ENCODE measurements at regions not wholly inside any gene's neighbourhood (a gene's known extent, or its start where the extent isn't known, plus 50 kb on each side); places are given as distances from the start of the nearest gene placed in this dataset.

DNA sequence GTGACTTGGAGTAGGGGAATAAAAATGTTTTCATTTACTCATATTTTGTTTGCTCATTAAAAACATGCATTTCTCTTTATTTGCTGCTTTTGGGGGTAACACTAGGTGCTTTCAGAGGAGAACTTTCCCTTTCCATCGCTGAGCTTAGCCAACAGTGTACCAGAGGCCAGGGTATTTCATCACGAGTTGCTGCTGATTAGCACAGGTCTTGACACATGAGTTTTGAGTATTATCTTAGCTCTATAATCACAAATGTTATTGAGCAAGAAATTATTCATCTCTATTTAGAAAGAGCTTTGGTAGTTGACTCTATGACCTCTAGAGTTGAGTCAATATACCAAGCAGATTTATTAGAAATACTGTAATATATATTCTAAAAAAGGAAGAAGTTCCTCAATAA, 375.9 kb downstream of the NXPH1 start:
- Histone ChIP-seq H3K4me3 (no peak overlapping the region), H3K27me3 (no peaks in the 10 kb centered on the region), H3K36me3 (no peaks in the 10 kb centered on the region), H3K4me1 (no peaks in the 10 kb centered on the region), H3K9me3 (no peaks in the 10 kb centered on the region), H3K27ac (no peak overlapping the region)
- no peak for TF ChIP-seq POLR2A (IDR thresholded peaks at IDR 0.05)
- TF ChIP-seq, protein P1, sequence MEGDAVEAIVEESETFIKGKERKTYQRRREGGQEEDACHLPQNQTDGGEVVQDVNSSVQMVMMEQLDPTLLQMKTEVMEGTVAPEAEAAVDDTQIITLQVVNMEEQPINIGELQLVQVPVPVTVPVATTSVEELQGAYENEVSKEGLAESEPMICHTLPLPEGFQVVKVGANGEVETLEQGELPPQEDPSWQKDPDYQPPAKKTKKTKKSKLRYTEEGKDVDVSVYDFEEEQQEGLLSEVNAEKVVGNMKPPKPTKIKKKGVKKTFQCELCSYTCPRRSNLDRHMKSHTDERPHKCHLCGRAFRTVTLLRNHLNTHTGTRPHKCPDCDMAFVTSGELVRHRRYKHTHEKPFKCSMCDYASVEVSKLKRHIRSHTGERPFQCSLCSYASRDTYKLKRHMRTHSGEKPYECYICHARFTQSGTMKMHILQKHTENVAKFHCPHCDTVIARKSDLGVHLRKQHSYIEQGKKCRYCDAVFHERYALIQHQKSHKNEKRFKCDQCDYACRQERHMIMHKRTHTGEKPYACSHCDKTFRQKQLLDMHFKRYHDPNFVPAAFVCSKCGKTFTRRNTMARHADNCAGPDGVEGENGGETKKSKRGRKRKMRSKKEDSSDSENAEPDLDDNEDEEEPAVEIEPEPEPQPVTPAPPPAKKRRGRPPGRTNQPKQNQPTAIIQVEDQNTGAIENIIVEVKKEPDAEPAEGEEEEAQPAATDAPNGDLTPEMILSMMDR (IDR thresholded peaks at IDR 0.05): no peak
- TF ChIP-seq POLR2AphosphoS5 (IDR thresholded peaks at IDR 0.05): no peak
- DNase-seq (ENCODE audit: low spot score in 2 of 2): no peak
- intact Hi-C loops (cut with DNase I; ENCODE audit: low total_unique reads): no loop called here

DNA sequence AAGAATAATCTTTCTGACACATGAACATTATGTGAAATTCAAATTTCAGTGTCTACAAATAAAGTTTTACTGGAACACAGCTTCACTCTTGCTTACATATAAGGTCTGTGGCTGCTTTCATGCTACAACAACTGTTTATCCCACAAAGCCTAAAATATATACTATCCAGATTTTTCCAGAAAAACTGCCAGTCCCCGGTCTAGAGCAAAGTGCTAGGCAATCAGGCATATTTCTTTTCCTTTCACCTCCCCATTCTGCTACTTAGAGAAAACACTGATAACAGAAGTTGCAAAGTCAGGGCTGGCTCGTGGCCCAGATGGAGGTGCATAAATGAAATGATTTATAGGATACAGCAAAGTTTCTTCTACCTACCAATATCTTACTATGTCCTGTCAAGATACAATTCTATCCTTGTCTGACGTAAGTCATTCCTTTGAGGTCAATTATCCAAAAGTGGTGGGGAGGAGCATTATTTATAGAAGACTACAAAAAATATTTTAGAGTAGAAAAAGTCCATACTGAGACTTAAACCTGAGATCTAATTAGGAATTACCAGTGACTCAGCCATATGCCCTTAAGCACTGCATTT, 384.1 kb downstream of the NXPH1 start:
- no peaks in the 10 kb centered on the region for H3K27me3 ChIP-seq
- H3K36me3 ChIP-seq: no peaks in the 10 kb centered on the region
- no peak for TF ChIP-seq POLR2AphosphoS5 (IDR thresholded peaks at IDR 0.05)
- TF ChIP-seq POLR2A (IDR thresholded peaks at IDR 0.05): no peak
- TF ChIP-seq, protein P1 (IDR thresholded peaks at IDR 0.05): no peak
- no peak overlapping the region for H3K27ac ChIP-seq
- DNase-seq (ENCODE audit: low spot score in 2 of 2): no peak
- H3K4me3 ChIP-seq: no peak overlapping the region
- intact Hi-C loops (cut with DNase I; ENCODE audit: low total_unique reads): no loop called here
- no peaks in the 10 kb centered on the region for H3K4me1 ChIP-seq
- H3K9me3 ChIP-seq: no peaks in the 10 kb centered on the region

DNA sequence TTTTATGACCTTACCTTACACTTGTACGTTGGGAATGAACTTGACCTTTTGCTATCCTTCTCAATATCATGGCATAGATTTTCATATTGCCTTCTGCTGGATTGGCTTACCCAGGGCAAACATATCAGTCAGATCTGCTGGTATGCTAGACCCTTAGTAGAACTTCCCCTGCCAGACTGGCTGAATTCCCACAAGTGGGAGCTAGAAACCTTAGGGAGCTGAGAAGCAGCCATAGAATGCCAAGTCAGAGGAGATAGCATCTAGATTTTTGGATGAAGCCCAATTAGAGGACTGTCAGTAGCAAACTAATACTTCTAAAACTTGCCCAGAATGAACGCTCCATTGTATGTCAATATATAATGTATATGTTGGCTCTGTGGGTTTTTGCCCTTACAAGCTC, 385.0 kb downstream of the NXPH1 start:
- H3K9me3 ChIP-seq: no peaks in the 10 kb centered on the region
- DNase-seq (ENCODE audit: low spot score in 2 of 2): no peak
- no peaks in the 10 kb centered on the region for H3K36me3 ChIP-seq
- no peaks in the 10 kb centered on the region for H3K27me3 ChIP-seq
- no peak overlapping the region for H3K27ac ChIP-seq
- intact Hi-C loops (cut with DNase I; ENCODE audit: low total_unique reads): no loop called here
- TF ChIP-seq POLR2A (IDR thresholded peaks at IDR 0.05) (no peak), POLR2AphosphoS5 (IDR thresholded peaks at IDR 0.05) (no peak)
- TF ChIP-seq, protein P1 (IDR thresholded peaks at IDR 0.05): no peak
- H3K4me3 ChIP-seq: no peak overlapping the region
- no peaks in the 10 kb centered on the region for H3K4me1 ChIP-seq

DNA sequence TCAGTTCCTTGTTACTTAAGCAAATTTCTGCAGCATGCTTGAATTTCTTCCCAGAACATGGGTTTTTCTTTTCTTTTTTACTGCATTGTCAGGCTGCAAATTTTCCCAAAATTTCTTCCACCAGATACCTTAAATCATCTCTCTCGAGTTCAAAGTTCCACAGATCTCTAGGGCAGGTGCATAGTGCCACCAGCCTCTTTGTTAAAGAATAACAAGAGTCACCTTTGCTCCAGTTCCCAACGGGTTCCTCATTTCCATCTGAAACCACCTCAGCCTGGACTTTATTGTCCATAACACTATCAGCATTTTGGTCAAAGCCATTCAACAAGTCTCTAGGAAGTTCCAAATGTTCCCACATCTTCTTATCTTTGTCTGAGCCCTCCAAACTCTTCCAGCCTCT, 389.2 kb downstream of the NXPH1 start:
- TF ChIP-seq, protein P1 (IDR thresholded peaks at IDR 0.05): no peak
- no peak for TF ChIP-seq POLR2A (IDR thresholded peaks at IDR 0.05)
- TF ChIP-seq POLR2AphosphoS5 (IDR thresholded peaks at IDR 0.05): no peak
- H3K27ac ChIP-seq: no peak overlapping the region
- H3K27me3 ChIP-seq: no peaks in the 10 kb centered on the region
- H3K36me3 ChIP-seq: no peaks in the 10 kb centered on the region
- no peaks in the 10 kb centered on the region for H3K9me3 ChIP-seq
- H3K4me1 ChIP-seq: no peaks in the 10 kb centered on the region
- H3K4me3 ChIP-seq: no peak overlapping the region
- intact Hi-C loops (cut with DNase I; ENCODE audit: low total_unique reads): no loop called here
- no peak for DNase-seq (ENCODE audit: low spot score in 2 of 2)

DNA sequence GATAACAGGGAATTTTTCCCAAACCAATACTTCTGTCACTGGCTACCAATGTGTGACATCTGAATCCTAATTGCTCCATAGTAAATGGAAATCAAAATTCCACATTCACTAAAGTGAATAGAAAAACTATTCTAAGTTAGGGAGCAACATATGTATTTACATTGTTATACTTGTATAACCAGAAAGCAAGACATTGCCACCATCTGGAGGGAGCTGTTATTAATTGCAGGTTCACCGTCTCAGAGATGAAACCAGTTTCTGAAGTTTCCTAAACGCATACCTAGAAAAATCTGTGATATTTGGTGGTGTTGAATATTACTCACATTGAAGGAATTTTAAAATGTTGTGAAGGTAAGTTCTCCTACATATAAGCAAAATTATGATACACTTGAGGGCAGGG, 390.1 kb downstream of the NXPH1 start:
- no peak overlapping the region for H3K4me3 ChIP-seq
- no peak for TF ChIP-seq POLR2A (IDR thresholded peaks at IDR 0.05)
- TF ChIP-seq, protein P1 (IDR thresholded peaks at IDR 0.05): no peak
- TF ChIP-seq POLR2AphosphoS5 (IDR thresholded peaks at IDR 0.05): no peak
- DNase-seq (ENCODE audit: low spot score in 2 of 2): no peak
- intact Hi-C loops (cut with DNase I; ENCODE audit: low total_unique reads): no loop called here
- no peaks in the 10 kb centered on the region for H3K36me3 ChIP-seq
- H3K27me3 ChIP-seq: no peaks in the 10 kb centered on the region
- H3K9me3 ChIP-seq: no peaks in the 10 kb centered on the region
- no peaks in the 10 kb centered on the region for H3K4me1 ChIP-seq
- H3K27ac ChIP-seq: no peak overlapping the region
